LNCaP clone FGC (cell line): ENCODE measurements at regions not wholly inside any gene's neighbourhood (a gene's known extent, or its start where the extent isn't known, plus 50 kb on each side); places are given as distances from the start of the nearest gene placed in this dataset.
"Not testable (repeated sequence)": the region's sequence is repeated elsewhere in the genome, so short reads cannot be mapped to it uniquely, and the experiment has no call there.

Source experiments
- DNase-seq: peaks from one replicate; pipeline ENCODE4 v3.0.0-alpha.2; 2011; ENCODE audit warnings: low read depth
- H3K4me3 ChIP-seq: 2 replicates; pipeline ENCODE4 v1.5.1; 2011; ENCODE audit warnings: mild to moderate bottlenecking, low read depth, low read length, control low read depth
- CTCF ChIP-seq: IDR thresholded peaks from 2 replicates; pipeline ENCODE4 v1.5.1; 2012; ENCODE audit warnings: mild to moderate bottlenecking; ENCODE audit not compliant: control insufficient read depth, insufficient read depth; ENCODE audit errors: extremely low read depth

DNA sequence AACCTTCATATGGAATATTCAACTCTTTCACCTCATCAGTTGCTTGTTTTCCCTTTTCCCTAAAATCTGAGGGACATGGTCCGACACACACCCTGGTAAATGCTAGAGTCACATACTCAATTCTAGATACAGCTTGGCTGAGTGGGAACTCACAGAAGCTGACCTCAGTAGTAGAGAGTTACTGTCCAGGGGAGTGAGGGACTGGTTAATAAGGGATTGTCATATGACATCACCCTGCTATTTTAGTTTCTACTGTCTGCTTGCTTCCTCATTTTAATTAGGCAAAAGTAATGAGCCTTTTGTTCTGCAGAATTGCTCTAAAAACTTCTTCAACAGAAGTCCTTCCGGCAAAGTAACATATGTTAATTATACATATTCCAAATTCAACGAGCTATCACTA is 244.5 kb downstream of the ZIC4 start:
- no peak for DNase-seq
- no peak for TF ChIP-seq CTCF
- no peak overlapping the region for H3K4me3 ChIP-seq

- TF ChIP-seq CTCF, result no peak
- no peak for DNase-seq
Measured at GRCh38 chr3:147160984-147161383, 245.4 kb downstream of the ZIC4 start.

DNA sequence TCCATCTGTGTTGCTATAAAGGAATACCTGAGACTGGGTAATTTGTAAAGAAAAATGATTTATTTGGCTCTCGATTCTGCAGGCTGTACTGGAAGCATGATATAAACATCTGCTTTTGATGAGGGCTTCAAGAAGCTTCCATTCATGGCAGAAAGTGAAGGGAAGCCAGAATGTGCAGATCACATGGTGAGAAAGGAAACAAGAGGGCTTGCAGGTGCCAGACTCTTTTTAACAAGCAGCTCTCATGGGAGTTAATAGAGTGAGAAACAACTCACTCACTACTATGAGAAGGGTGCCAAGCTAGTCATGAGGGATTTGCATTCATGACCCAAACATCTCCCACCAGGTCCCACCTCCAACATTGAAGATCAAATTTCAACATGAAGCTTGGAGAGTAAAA is 247.2 kb downstream of the ZIC4 start:
- H3K4me3 ChIP-seq, result no peak overlapping the region
- DNase-seq, result no peak
- TF ChIP-seq CTCF, result no peak

More at GRCh38 chr3:147160984-147161383, 245.4 kb downstream of the ZIC4 start:
- H3K4me3 ChIP-seq, result no peak overlapping the region

- no peak for DNase-seq
- H3K4me3 ChIP-seq, result no peak overlapping the region
- TF ChIP-seq CTCF, result no peak
Measured at GRCh38 chr3:147157631-147158030, 248.7 kb downstream of the ZIC4 start.

DNA sequence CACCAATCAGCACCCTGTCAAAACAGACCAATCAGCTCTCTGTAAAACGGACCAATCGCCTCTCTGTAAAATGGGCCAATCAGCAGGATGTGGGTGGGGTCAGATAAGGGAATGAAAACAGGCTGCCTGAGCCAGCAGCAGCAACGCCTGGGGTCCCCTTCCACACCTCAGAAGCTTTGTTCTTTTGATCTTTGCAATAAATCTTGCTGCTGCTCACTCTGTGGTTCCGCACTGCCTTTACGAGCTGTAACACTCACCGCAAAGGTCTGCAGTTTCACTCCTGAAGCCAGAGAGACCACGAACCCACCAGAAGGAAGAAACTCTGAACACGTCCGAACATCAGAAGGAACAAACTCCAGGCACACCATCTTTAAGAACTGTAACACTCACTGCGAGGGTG is 251.4 kb downstream of the ZIC4 start:
- H3K4me3 ChIP-seq, DNase-seq: not testable (repeated sequence)

DNA sequence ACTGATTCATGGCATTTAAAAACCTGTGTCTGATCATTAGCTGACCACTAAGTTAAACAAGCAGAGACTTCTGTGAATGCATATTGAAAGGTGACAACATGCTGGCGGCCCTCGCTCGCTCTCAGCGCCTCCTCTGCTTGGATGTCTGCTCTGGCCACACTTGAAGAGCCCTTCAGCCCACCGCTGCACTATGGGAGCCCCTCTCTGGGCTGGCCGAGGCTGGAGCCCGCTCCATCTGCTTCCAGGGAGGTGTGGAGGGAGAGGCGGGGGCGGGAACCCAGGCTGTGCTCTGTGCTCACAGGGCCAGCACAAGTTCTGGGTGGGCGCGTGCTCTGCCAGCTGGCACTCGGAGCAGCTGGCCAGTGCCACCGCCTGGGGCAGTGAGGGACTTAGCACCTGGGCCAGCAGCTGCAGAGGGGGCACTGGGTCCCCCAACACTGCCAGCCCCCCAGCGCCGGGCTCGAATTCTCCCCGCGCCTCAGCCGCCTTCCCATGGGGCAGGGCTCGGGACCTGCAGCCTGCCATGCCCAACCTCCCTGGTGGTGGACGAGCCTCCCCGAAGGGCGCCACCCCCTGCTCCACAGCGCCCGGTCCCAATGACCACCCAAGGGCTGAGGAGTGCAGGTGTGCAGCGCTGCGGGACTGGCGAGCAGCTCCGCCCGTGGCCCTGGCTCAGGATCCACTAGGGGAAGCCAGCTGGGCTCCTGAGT is 252.4 kb downstream of the ZIC4 start:
- no peak for TF ChIP-seq CTCF
- no peak overlapping the region for H3K4me3 ChIP-seq
- no peak for DNase-seq

DNA sequence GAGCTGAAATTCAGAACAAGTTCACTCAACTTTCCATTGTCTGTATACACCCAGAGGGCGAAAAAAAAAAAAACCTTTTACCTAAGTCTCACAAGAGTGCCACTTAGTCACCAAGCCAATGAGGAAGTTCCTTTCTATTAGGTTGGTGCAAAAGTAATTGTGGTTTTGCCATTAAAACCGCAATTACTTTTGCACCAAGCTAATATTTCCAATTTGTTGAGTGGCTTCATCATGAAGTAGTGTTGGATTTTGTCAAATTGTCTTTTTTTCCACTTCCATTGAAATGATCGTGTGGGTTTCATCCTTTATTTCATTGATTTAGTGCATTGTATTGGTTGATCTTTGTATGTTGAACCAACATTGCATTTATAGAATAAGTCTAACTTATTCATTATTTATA is 253.9 kb downstream of the ZIC4 start:
- no peak overlapping the region for H3K4me3 ChIP-seq
- no peak for DNase-seq
- TF ChIP-seq CTCF, result no peak
